H9 (cell line): ENCODE measurements at regions not wholly inside any gene's neighbourhood (a gene's known extent, or its start where the extent isn't known, plus 50 kb on each side); places are given as distances from the start of the nearest gene placed in this dataset.
"Not testable (repeated sequence)": the region's sequence is repeated elsewhere in the genome, so short reads cannot be mapped to it uniquely, and the experiment has no call there.

ENCODE experiments used
- DNase-seq: peaks from one replicate; pipeline ENCODE4 v3.0.0-alpha.2; 2017
- H2AFZ ChIP-seq: one replicate; pipeline ENCODE4 v1.6.1; 2013; ENCODE audit warnings: mild to moderate bottlenecking, low read length, control low read depth, moderate library complexity
- H2AK5ac ChIP-seq: 2 replicates; pipeline ENCODE4 v1.6.1; 2013; ENCODE audit warnings: low read length, control low read depth, mixed read lengths; ENCODE audit not compliant: insufficient read length
- H2BK120ac ChIP-seq: one replicate; pipeline ENCODE4 v1.6.1; 2013; ENCODE audit warnings: low read depth, mild to moderate bottlenecking, low read length, control low read depth, inconsistent platforms; ENCODE audit not compliant: poor library complexity, severe bottlenecking
- H2BK12ac ChIP-seq: 2 replicates; pipeline ENCODE4 v1.6.1; 2013; ENCODE audit warnings: low read length, control low read depth, mixed read lengths, low read depth; ENCODE audit not compliant: insufficient read length
- H2BK15ac ChIP-seq: 2 replicates; pipeline ENCODE4 v1.6.1; 2013; ENCODE audit warnings: low read depth, low read length, control low read depth
- H2BK20ac ChIP-seq: one replicate; pipeline ENCODE4 v1.6.1; 2013; ENCODE audit warnings: low read depth, mild to moderate bottlenecking, low read length, control low read depth, inconsistent platforms; ENCODE audit not compliant: poor library complexity, severe bottlenecking
- H2BK5ac ChIP-seq: 2 replicates; pipeline ENCODE4 v1.6.1; 2013; ENCODE audit warnings: low read length, control low read depth, mixed read lengths; ENCODE audit not compliant: insufficient read length
- H3K14ac ChIP-seq: 2 replicates; pipeline ENCODE4 v1.6.1; 2013; ENCODE audit warnings: low read length, control low read depth; ENCODE audit not compliant: insufficient read depth
- H3K18ac ChIP-seq: 2 replicates; pipeline ENCODE4 v1.6.1; 2013; ENCODE audit warnings: low read depth, mild to moderate bottlenecking, mixed read lengths, low read length, control low read depth; ENCODE audit not compliant: insufficient read length
- H3K23ac ChIP-seq: 2 replicates; pipeline ENCODE4 v1.6.1; 2013; ENCODE audit warnings: low read length, control low read depth, mixed read lengths, low read depth; ENCODE audit not compliant: insufficient read length
- H3K23me2 ChIP-seq: 2 replicates; pipeline ENCODE4 v1.6.1; 2013; ENCODE audit warnings: low read depth, mild to moderate bottlenecking, mixed read lengths, low read length, control low read depth; ENCODE audit not compliant: insufficient read length, poor library complexity, severe bottlenecking
- H3K27ac ChIP-seq: 2 replicates; pipeline ENCODE4 v1.5.1; 2013; ENCODE audit warnings: low read length, control low read depth, mixed read lengths, low read depth; ENCODE audit not compliant: insufficient read length
- H3K27me3 ChIP-seq: 2 replicates; pipeline ENCODE4 v1.6.1; 2013; ENCODE audit warnings: low read length, control low read depth, inconsistent platforms; ENCODE audit not compliant: insufficient read depth
- H3K4ac ChIP-seq: 2 replicates; pipeline ENCODE4 v1.6.1; 2013; ENCODE audit warnings: low read depth, mild to moderate bottlenecking, control low read depth, inconsistent platforms, low read length, moderate library complexity
- H3K4me1 ChIP-seq: 2 replicates; pipeline ENCODE4 v1.6.1; 2013; ENCODE audit warnings: low read length, control low read depth, inconsistent platforms; ENCODE audit not compliant: insufficient read depth
- H3K4me2 ChIP-seq: 2 replicates; pipeline ENCODE4 v1.6.1; 2013; ENCODE audit warnings: low read length, control low read depth, mixed read lengths; ENCODE audit not compliant: insufficient read length, insufficient read depth
- H3K56ac ChIP-seq: 2 replicates; pipeline ENCODE4 v1.6.1; 2013; ENCODE audit warnings: low read depth, mild to moderate bottlenecking, mixed read lengths, low read length, control low read depth; ENCODE audit not compliant: insufficient read length
- H3K79me1 ChIP-seq: 2 replicates; pipeline ENCODE4 v1.6.1; 2013; ENCODE audit warnings: low read depth, mild to moderate bottlenecking, moderate library complexity, low read length, control low read depth, inconsistent platforms; ENCODE audit not compliant: insufficient read depth, poor library complexity, severe bottlenecking
- H3K79me2 ChIP-seq: 2 replicates; pipeline ENCODE4 v1.6.1; 2013; ENCODE audit warnings: low read length, control low read depth, inconsistent platforms; ENCODE audit not compliant: insufficient read depth
- H3K9ac ChIP-seq: 2 replicates; pipeline ENCODE4 v1.6.1; 2013; ENCODE audit warnings: low read length, control low read depth, mixed read lengths; ENCODE audit not compliant: insufficient read length; ENCODE audit errors: extremely low read depth
- H3K9me3 ChIP-seq: one replicate; pipeline ENCODE4 v1.6.1; 2013; ENCODE audit warnings: low read depth, low read length, inconsistent platforms; ENCODE audit not compliant: control insufficient read depth
- H3T11ph ChIP-seq: one replicate; pipeline ENCODE4 v1.6.1; 2013; ENCODE audit warnings: mild to moderate bottlenecking, low read length, control low read depth, inconsistent platforms
- H4K20me1 ChIP-seq: one replicate; pipeline ENCODE4 v1.6.1; 2013; ENCODE audit not compliant: control insufficient read depth, insufficient read length, insufficient read depth
- H4K5ac ChIP-seq: 2 replicates; pipeline ENCODE4 v1.6.1; 2013; ENCODE audit warnings: low read depth, mild to moderate bottlenecking, mixed read lengths, low read length, control low read depth; ENCODE audit not compliant: insufficient read length
- H4K8ac ChIP-seq: replicated peaks from 2 replicates; pipeline ENCODE4 v1.6.1; 2013; ENCODE audit warnings: low read length, control low read depth, mixed read lengths, low read depth; ENCODE audit not compliant: insufficient read length
- H4K91ac ChIP-seq: 2 replicates; pipeline ENCODE4 v1.6.1; 2013; ENCODE audit warnings: low read depth, mild to moderate bottlenecking, moderate library complexity, mixed read lengths, low read length, control low read depth; ENCODE audit not compliant: insufficient read length
- H3K27ac Mint-ChIP-seq, 3 experiments: 2 replicates in 2 of 3; 3 replicates in 1 of 3; pipeline ENCODE4 v1.8.0; 2020 to 2021; ENCODE audit warnings: mixed read lengths in 3 of 3, mild to moderate bottlenecking in 1 of 3, moderate library complexity in 1 of 3
- H3K27me3 Mint-ChIP-seq: 2 replicates; pipeline ENCODE4 v1.8.0; 2021; ENCODE audit warnings: low read depth, mild to moderate bottlenecking, moderate library complexity, mixed read lengths
- H3K36me3 Mint-ChIP-seq, 3 experiments: 2 replicates in 2 of 3; 3 replicates in 1 of 3; pipeline ENCODE4 v1.8.0; 2020 to 2021; ENCODE audit warnings: low read depth in 3 of 3, mixed read lengths in 3 of 3; ENCODE audit not compliant: insufficient read depth in 1 of 3
- H3K4me1 Mint-ChIP-seq, 2 experiments: 2 replicates each; pipeline ENCODE4 v1.8.0; 2020; ENCODE audit warnings: mixed read lengths in 2 of 2
- H3K4me3 Mint-ChIP-seq, 2 experiments: 2 replicates in 1 of 2; 3 replicates in 1 of 2; pipeline ENCODE4 v1.8.0; 2020 to 2021; ENCODE audit warnings: mild to moderate bottlenecking in 2 of 2, mixed read lengths in 2 of 2, moderate library complexity in 1 of 2
- H3K9me3 Mint-ChIP-seq, 2 experiments: 2 replicates in 1 of 2; 3 replicates in 1 of 2; pipeline ENCODE4 v1.8.0; 2020; ENCODE audit warnings: mild to moderate bottlenecking in 2 of 2, mixed read lengths in 2 of 2, moderate library complexity in 1 of 2
- WGBS: extraction: QIAGEN DNeasy Blood & Tissue Kit; methylation state at CpG from one replicate; pipeline ENCODE4 v1.1.7; 2013; ENCODE audit warnings: missing lambda C conversion rate, low lambda C conversion rate, mixed read lengths; ENCODE audit not compliant: insufficient read length; ENCODE audit errors: extremely low coverage; 5-methylcytosine and 5-hydroxymethylcytosine counted together
- TF ChIP-seq, protein P1 (sequence below): fragments of 200-600 bp; sonication (generic); conservative IDR thresholded peaks from 3 replicates; pipeline ENCODE4 v1.8.0; 2021; ENCODE audit warnings: antibody characterized with exemption, mild to moderate bottlenecking

GRCh38 chr5:20949636-20950035 is 961.6 kb upstream of the CDH18 start:
- Histone ChIP-seq H4K5ac (no peak overlapping the region), H3K9me3 (no peaks in the 10 kb centered on the region), H3K9ac (no peak overlapping the region), H3K79me2 (no peaks in the 10 kb centered on the region), H4K91ac (no peak overlapping the region), H3K4me1 (no peaks in the 10 kb centered on the region), H3K23ac (no peak overlapping the region), H4K8ac (no peak overlapping the region), H3K23me2 (no peaks in the 10 kb centered on the region), H2BK20ac (no peak overlapping the region), H3K4me2 (no peak overlapping the region), H3K4ac (no peak overlapping the region), H2AK5ac (no peak overlapping the region), H2BK5ac (no peak overlapping the region), H3T11ph (no peak overlapping the region), H3K18ac (no peak overlapping the region), H3K14ac (no peak overlapping the region), H2BK12ac (no peak overlapping the region), H3K56ac (no peak overlapping the region), H3K79me1 (no peaks in the 10 kb centered on the region), H2AFZ (no peak overlapping the region), H2BK120ac (no peak overlapping the region), H4K20me1 (no peaks in the 10 kb centered on the region), H2BK15ac (no peak overlapping the region), H3K27ac (no peak overlapping the region), H3K27me3 (no peaks in the 10 kb centered on the region)
- H3K27me3 Mint-ChIP-seq, result no peaks in the 10 kb centered on the region
- no peak for DNase-seq
- no peaks in the 10 kb centered on the region for H3K4me1 Mint-ChIP-seq
- no peak overlapping the region for H3K27ac Mint-ChIP-seq
- TF ChIP-seq, protein P1, sequence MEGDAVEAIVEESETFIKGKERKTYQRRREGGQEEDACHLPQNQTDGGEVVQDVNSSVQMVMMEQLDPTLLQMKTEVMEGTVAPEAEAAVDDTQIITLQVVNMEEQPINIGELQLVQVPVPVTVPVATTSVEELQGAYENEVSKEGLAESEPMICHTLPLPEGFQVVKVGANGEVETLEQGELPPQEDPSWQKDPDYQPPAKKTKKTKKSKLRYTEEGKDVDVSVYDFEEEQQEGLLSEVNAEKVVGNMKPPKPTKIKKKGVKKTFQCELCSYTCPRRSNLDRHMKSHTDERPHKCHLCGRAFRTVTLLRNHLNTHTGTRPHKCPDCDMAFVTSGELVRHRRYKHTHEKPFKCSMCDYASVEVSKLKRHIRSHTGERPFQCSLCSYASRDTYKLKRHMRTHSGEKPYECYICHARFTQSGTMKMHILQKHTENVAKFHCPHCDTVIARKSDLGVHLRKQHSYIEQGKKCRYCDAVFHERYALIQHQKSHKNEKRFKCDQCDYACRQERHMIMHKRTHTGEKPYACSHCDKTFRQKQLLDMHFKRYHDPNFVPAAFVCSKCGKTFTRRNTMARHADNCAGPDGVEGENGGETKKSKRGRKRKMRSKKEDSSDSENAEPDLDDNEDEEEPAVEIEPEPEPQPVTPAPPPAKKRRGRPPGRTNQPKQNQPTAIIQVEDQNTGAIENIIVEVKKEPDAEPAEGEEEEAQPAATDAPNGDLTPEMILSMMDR, result no peak
- no peaks in the 10 kb centered on the region for H3K36me3 Mint-ChIP-seq
- H3K4me3 Mint-ChIP-seq, result no peak overlapping the region
- no peaks in the 10 kb centered on the region for H3K9me3 Mint-ChIP-seq
- WGBS, result no CpG with 5 or more reads among the region's 1 CpG

GRCh38 chr5:20943183-20943971 is 955.4 kb upstream of the CDH18 start:
- DNase-seq, H3K23me2 ChIP-seq, H3K56ac ChIP-seq, H3K27me3 Mint-ChIP-seq, H2AFZ ChIP-seq, H3K27ac ChIP-seq, H2BK120ac ChIP-seq, H4K8ac ChIP-seq, H3K9me3 ChIP-seq, H3K4me2 ChIP-seq, H4K5ac ChIP-seq, H3K4me1 ChIP-seq, H3K9ac ChIP-seq, H3K4me1 Mint-ChIP-seq, H2BK20ac ChIP-seq, H2BK5ac ChIP-seq, H3K36me3 Mint-ChIP-seq, H3K4me3 Mint-ChIP-seq, H3K23ac ChIP-seq, H3K4ac ChIP-seq, H2BK12ac ChIP-seq, H3T11ph ChIP-seq, H4K91ac ChIP-seq, H3K14ac ChIP-seq, H3K79me1 ChIP-seq, H3K27me3 ChIP-seq, H2AK5ac ChIP-seq, H2BK15ac ChIP-seq, H3K27ac Mint-ChIP-seq, H3K9me3 Mint-ChIP-seq, H4K20me1 ChIP-seq, H3K18ac ChIP-seq, H3K79me2 ChIP-seq: not testable (repeated sequence)
- WGBS, result no CpG with 5 or more reads among the region's 3 CpGs
